Ishikawa (cell line): ENCODE measurements at regions not wholly inside any gene's neighbourhood (a gene's known extent, or its start where the extent isn't known, plus 50 kb on each side); places are given as distances from the start of the nearest gene placed in this dataset.

Experiments used
- CEBPB ChIP-seq: IDR thresholded peaks from 2 replicates; pipeline ENCODE4 v1.6.1; 2012
- CREB1 ChIP-seq: IDR thresholded peaks from 2 replicates; pipeline ENCODE4 v1.6.1; 2012; ENCODE audit warnings: low read depth
- EGR1 ChIP-seq: IDR thresholded peaks from 2 replicates; pipeline ENCODE4 v1.6.1; 2012
- RAD21 ChIP-seq: IDR thresholded peaks from 2 replicates; pipeline ENCODE4 v1.6.1; 2012; ENCODE audit warnings: low read depth
- REST ChIP-seq: IDR thresholded peaks from 2 replicates; pipeline ENCODE4 v1.6.1; 2012; ENCODE audit warnings: low read depth, mild to moderate bottlenecking
- TAF1 ChIP-seq: IDR thresholded peaks from 2 replicates; pipeline ENCODE4 v1.6.1; 2012; ENCODE audit warnings: low read depth, mild to moderate bottlenecking
- ZBTB7A ChIP-seq: IDR thresholded peaks from 2 replicates; pipeline ENCODE4 v1.6.1; 2012; ENCODE audit warnings: low read depth
- TF ChIP-seq, protein P1 (sequence below): IDR thresholded peaks from 2 replicates; pipeline ENCODE4 v1.6.1; 2012

DNA sequence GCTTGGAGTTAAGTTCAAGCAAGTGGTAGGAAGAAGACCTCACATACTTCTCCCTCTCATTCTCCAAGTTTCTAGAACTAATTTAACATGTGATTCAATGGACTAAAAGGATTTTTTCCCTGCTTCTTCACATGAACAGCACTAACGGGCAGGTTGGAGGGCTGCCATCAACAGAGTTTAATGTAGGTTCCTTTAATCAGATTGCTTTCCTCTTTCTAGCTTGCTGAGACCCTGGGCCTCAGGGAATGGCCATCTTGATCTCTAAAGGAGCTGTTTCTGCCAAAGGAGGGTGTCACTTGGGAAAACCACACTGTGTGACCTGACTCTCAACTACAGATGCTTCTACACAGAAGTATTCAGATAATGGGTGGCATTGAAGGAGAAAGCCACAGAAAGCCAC lies 223.3 kb downstream of the PIK3R1 start:
- TF ChIP-seq CEBPB (no peak), REST (no peak), CREB1 (no peak), EGR1 (no peak), ZBTB7A (no peak), RAD21 (no peak), TAF1 (no peak)
- TF ChIP-seq, protein P1, sequence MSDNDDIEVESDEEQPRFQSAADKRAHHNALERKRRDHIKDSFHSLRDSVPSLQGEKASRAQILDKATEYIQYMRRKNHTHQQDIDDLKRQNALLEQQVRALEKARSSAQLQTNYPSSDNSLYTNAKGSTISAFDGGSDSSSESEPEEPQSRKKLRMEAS, result no peak
